Liver (tissue), 8 donors: ENCODE measurements at regions not wholly inside any gene's neighbourhood (a gene's known extent, or its start where the extent isn't known, plus 50 kb on each side); places are given as distances from the start of the nearest gene placed in this dataset.

Experiments
- DNase-seq: peaks from one replicate; pipeline ENCODE4 v3.0.0-alpha.2; 2017; ENCODE audit warnings: low spot score
- H3K27ac ChIP-seq, 2 donors: one replicate each; pipeline ENCODE4 v1.7.0; 2013; ENCODE audit warnings: inconsistent platforms in 2 of 2, low read length in 2 of 2, control low read depth in 1 of 2, low read depth in 1 of 2, mild to moderate bottlenecking in 1 of 2
- H3K27me3 ChIP-seq, 4 donors: one replicate each; pipeline versions ENCODE4 v1.6.1 to v1.7.0; 2013; ENCODE audit warnings: low read length in 3 of 4, inconsistent platforms in 1 of 4, mild to moderate bottlenecking in 1 of 4, moderate library complexity in 1 of 4; ENCODE audit not compliant: control insufficient read depth in 4 of 4, insufficient read depth in 4 of 4
- H3K36me3 ChIP-seq, 4 donors: one replicate each; pipeline versions ENCODE4 v1.6.1 to v1.7.0; 2013; ENCODE audit warnings: low read length in 3 of 4, mild to moderate bottlenecking in 3 of 4, low read depth in 1 of 4, moderate library complexity in 1 of 4; ENCODE audit not compliant: control insufficient read depth in 4 of 4, insufficient read depth in 3 of 4
- H3K4me1 ChIP-seq, 4 donors: one replicate each; pipeline versions ENCODE4 v1.6.1 to v1.7.0; 2013; ENCODE audit warnings: low read length in 3 of 4, mild to moderate bottlenecking in 3 of 4, moderate library complexity in 1 of 4; ENCODE audit not compliant: control insufficient read depth in 4 of 4, insufficient read depth in 4 of 4
- H3K4me3 ChIP-seq, 3 donors: one replicate each; pipeline versions ENCODE4 v1.6.1 to v1.7.0; 2013; ENCODE audit warnings: low read length in 3 of 3, control low read depth in 1 of 3, low read depth in 1 of 3, mild to moderate bottlenecking in 1 of 3
- H3K9ac ChIP-seq, 2 donors: one replicate each; pipeline ENCODE4 v1.7.0; 2013; ENCODE audit warnings: low read length in 2 of 2, mild to moderate bottlenecking in 2 of 2, moderate library complexity in 2 of 2, control low read depth in 1 of 2, low read depth in 1 of 2
- H3K9me3 ChIP-seq, 4 donors: one replicate each; pipeline versions ENCODE4 v1.6.1 to v1.7.0; 2013; ENCODE audit warnings: low read length in 3 of 4; ENCODE audit not compliant: control insufficient read depth in 4 of 4
- EGR1 ChIP-seq, 2 donors: IDR thresholded peaks; 2 replicates each; pipeline ENCODE4 v1.6.1; 2016 to 2018; ENCODE audit warnings: antibody characterized with exemption in 2 of 2, low read depth in 2 of 2
- FOXA1 ChIP-seq: IDR thresholded peaks from 2 replicates; pipeline ENCODE4 v1.6.1; 2016; ENCODE audit warnings: antibody characterized with exemption
- FOXA2 ChIP-seq: IDR thresholded peaks from 2 replicates; pipeline ENCODE4 v1.6.1; 2016; ENCODE audit warnings: antibody characterized with exemption
- GABPA ChIP-seq, 2 donors: IDR thresholded peaks in 1 of 2; conservative IDR thresholded peaks in 1 of 2; 2 replicates each; pipeline ENCODE4 v1.6.1; 2016; ENCODE audit warnings: antibody characterized with exemption in 2 of 2, mild to moderate bottlenecking in 1 of 2, moderate library complexity in 1 of 2
- HNF4A ChIP-seq, 2 donors: conservative IDR thresholded peaks; 2 replicates each; pipeline ENCODE4 v1.6.1; 2016; ENCODE audit warnings: antibody characterized with exemption in 2 of 2, mild to moderate bottlenecking in 2 of 2
- NR2F2 ChIP-seq: IDR thresholded peaks from 2 replicates; pipeline ENCODE4 v1.6.1; 2016; ENCODE audit warnings: antibody characterized with exemption
- SP1 ChIP-seq: IDR thresholded peaks from 2 replicates; pipeline ENCODE4 v1.6.1; 2018; ENCODE audit warnings: antibody characterized with exemption, mild to moderate bottlenecking
- TAF1 ChIP-seq: conservative IDR thresholded peaks from 2 replicates; pipeline ENCODE4 v1.6.1; 2016; ENCODE audit warnings: antibody characterized with exemption, mild to moderate bottlenecking
- YY1 ChIP-seq: IDR thresholded peaks from 2 replicates; pipeline ENCODE4 v1.6.1; 2016; ENCODE audit warnings: antibody characterized with exemption, mild to moderate bottlenecking
- WGBS: extraction: QIAGEN DNeasy Blood & Tissue Kit; methylation state at CpG from one replicate; pipeline ENCODE4 v1.1.7; 2013; 5-methylcytosine and 5-hydroxymethylcytosine counted together
- TF ChIP-seq, protein P1 (sequence below): IDR thresholded peaks from 2 replicates; pipeline ENCODE4 v1.6.1; 2016; ENCODE audit warnings: antibody characterized with exemption
- TF ChIP-seq, protein P2 (sequence below): IDR thresholded peaks from 2 replicates; pipeline ENCODE4 v1.6.1; 2016; ENCODE audit warnings: antibody characterized with exemption, mild to moderate bottlenecking
- TF ChIP-seq, protein P3 (sequence below): fragments of 150-350 bp; IDR thresholded peaks from 2 replicates; pipeline ENCODE4 v1.5.1; 2017; ENCODE audit warnings: improper control_type of control experiment, low read depth, low read length; ENCODE audit not compliant: missing input control
- donor health status: healthy.
- donor health status: healthy.
- donor health status: healthy.
- donor health status: healthy.
- donor health status: healthy.

DNA sequence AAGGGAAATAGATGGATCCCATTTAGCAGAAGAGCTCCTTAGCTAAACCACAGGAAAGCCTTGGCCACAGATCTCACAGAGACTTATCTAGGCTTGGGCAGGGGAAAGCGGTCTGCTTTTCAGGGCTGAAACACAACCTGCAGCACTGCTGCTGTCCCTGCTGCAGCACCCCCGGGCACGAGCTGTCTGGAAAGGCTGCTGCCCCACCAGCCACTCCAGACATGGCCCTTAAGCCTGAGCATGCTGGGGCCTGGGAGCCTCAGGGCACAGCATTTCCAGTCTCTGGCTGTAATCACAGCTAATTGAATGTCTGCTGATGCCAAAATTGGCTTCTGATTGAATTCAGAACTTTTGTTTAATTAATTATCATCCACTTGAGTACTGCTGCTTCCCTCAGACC lies 115.0 kb downstream of the TMPRSS5 start:
- 47% methylated on average over 3 of the region's 3 CpGs for WGBS
- Histone ChIP-seq H3K9ac (no peak overlapping the region), H3K36me3 (no peaks in the 10 kb centered on the region), H3K4me1 (no peaks in the 10 kb centered on the region), H3K4me3 (no peak overlapping the region), H3K27me3 (no peaks in the 10 kb centered on the region), H3K9me3 (no peaks in the 10 kb centered on the region), H3K27ac (no peak overlapping the region)
- DNase-seq = no peak
- no peak for TF ChIP-seq NR2F2
- TF ChIP-seq, protein P1, sequence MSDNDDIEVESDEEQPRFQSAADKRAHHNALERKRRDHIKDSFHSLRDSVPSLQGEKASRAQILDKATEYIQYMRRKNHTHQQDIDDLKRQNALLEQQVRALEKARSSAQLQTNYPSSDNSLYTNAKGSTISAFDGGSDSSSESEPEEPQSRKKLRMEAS = no peak
- TF ChIP-seq HNF4A (conservative IDR thresholded peaks at IDR 0.05) = no peak
- no peak for TF ChIP-seq SP1
- TF ChIP-seq EGR1 (IDR thresholded peaks at IDR 0.05; ENCODE audit: low read depth in 2 of 2) = no peak
- TF ChIP-seq FOXA2 = no peak
- TF ChIP-seq FOXA1 = no peak
- TF ChIP-seq, protein P2, sequence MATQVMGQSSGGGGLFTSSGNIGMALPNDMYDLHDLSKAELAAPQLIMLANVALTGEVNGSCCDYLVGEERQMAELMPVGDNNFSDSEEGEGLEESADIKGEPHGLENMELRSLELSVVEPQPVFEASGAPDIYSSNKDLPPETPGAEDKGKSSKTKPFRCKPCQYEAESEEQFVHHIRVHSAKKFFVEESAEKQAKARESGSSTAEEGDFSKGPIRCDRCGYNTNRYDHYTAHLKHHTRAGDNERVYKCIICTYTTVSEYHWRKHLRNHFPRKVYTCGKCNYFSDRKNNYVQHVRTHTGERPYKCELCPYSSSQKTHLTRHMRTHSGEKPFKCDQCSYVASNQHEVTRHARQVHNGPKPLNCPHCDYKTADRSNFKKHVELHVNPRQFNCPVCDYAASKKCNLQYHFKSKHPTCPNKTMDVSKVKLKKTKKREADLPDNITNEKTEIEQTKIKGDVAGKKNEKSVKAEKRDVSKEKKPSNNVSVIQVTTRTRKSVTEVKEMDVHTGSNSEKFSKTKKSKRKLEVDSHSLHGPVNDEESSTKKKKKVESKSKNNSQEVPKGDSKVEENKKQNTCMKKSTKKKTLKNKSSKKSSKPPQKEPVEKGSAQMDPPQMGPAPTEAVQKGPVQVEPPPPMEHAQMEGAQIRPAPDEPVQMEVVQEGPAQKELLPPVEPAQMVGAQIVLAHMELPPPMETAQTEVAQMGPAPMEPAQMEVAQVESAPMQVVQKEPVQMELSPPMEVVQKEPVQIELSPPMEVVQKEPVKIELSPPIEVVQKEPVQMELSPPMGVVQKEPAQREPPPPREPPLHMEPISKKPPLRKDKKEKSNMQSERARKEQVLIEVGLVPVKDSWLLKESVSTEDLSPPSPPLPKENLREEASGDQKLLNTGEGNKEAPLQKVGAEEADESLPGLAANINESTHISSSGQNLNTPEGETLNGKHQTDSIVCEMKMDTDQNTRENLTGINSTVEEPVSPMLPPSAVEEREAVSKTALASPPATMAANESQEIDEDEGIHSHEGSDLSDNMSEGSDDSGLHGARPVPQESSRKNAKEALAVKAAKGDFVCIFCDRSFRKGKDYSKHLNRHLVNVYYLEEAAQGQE = no peak

DNA sequence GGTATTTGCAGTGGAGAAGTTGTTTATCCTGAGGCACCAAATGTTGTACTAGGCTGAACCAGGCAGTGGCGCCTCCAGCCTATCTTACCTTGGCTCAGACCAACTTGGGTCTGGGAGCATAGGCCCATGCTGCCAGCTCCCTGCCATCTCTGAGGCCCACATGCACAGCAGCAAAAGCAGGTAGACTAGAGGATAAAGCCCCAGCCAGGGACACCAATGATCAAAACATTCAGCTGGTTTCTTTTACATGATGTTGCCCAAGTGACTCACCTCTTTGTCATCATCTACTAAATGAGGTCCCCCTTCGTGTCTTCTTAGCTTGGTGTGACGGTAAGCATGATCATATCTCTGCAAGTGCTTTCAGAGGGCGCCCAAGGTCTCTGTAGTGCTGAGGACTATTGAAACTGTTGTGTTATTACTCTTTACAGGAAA lies 112.1 kb upstream of the DRD2 start:
- WGBS = 84% methylated on average over 4 of the region's 4 CpGs
- Histone ChIP-seq H3K4me1 (no peaks in the 10 kb centered on the region), H3K27ac (no peak overlapping the region), H3K27me3 (no peaks in the 10 kb centered on the region), H3K36me3 (no peaks in the 10 kb centered on the region), H3K4me3 (no peak overlapping the region), H3K9me3 (no peaks in the 10 kb centered on the region), H3K9ac (no peak overlapping the region)
- TF ChIP-seq YY1 = no peak
- TF ChIP-seq TAF1 = no peak
- TF ChIP-seq GABPA (IDR thresholded peaks at IDR 0.05 in 1 of 2, conservative IDR thresholded peaks at IDR 0.05 in 1 of 2) = no peak
- no peak for TF ChIP-seq NR2F2
- TF ChIP-seq, protein P3, sequence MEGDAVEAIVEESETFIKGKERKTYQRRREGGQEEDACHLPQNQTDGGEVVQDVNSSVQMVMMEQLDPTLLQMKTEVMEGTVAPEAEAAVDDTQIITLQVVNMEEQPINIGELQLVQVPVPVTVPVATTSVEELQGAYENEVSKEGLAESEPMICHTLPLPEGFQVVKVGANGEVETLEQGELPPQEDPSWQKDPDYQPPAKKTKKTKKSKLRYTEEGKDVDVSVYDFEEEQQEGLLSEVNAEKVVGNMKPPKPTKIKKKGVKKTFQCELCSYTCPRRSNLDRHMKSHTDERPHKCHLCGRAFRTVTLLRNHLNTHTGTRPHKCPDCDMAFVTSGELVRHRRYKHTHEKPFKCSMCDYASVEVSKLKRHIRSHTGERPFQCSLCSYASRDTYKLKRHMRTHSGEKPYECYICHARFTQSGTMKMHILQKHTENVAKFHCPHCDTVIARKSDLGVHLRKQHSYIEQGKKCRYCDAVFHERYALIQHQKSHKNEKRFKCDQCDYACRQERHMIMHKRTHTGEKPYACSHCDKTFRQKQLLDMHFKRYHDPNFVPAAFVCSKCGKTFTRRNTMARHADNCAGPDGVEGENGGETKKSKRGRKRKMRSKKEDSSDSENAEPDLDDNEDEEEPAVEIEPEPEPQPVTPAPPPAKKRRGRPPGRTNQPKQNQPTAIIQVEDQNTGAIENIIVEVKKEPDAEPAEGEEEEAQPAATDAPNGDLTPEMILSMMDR = no peak
- no peak for TF ChIP-seq EGR1 (IDR thresholded peaks at IDR 0.05; ENCODE audit: low read depth in 2 of 2)
- TF ChIP-seq FOXA1 = no peak
- TF ChIP-seq FOXA2 = no peak
- DNase-seq = no peak

DNA sequence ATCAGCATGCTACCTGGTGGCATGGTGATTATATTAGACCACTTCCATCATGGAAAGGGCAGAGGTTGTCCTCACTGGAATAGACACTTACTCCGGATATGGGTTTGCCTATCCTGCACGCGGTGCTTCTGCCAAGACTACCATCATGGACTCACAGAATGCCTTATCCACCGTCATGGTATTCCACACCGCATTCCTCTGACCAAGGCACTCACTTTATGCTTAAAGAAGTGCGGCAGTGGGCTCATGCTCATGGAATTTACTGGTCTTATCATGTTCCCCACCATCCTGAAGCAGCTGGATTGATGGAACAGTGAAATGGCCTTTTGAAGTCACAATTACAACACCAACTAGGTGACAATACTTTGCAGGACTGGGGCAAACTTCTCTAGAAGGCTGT lies 109.2 kb upstream of the DRD2 start:
- H3K36me3 ChIP-seq = no peaks in the 10 kb centered on the region
- 95% methylated on average over 6 of the region's 6 CpGs for WGBS
- no peak overlapping the region for H3K27ac ChIP-seq
- TF ChIP-seq, protein P3 = no peak
- DNase-seq = no peak
- H3K4me1 ChIP-seq = no peaks in the 10 kb centered on the region
- H3K27me3 ChIP-seq = no peaks in the 10 kb centered on the region
- H3K4me3 ChIP-seq = no peak overlapping the region
- H3K9me3 ChIP-seq = no peaks in the 10 kb centered on the region
- H3K9ac ChIP-seq = no peak overlapping the region
